Trophoblast cell (in vitro differentiated cells and primary cell): ENCODE measurements at regions not wholly inside any gene's neighbourhood (a gene's known extent, or its start where the extent isn't known, plus 50 kb on each side); places are given as distances from the start of the nearest gene placed in this dataset.

Experiments
- DNase-seq, 2 donors: peaks; one replicate each; pipeline ENCODE4 v3.0.0-alpha.2; 2016
- H2AFZ ChIP-seq: 2 replicates; pipeline ENCODE4 v1.6.1; 2013; ENCODE audit warnings: low read length, moderate library complexity, mild to moderate bottlenecking; ENCODE audit not compliant: insufficient read depth, poor library complexity
- H2AK5ac ChIP-seq: 2 replicates; pipeline ENCODE4 v1.6.1; 2013; ENCODE audit warnings: mild to moderate bottlenecking, low read length
- H2BK120ac ChIP-seq: 2 replicates; pipeline ENCODE4 v1.6.1; 2013; ENCODE audit warnings: low read length, mild to moderate bottlenecking, moderate library complexity; ENCODE audit not compliant: insufficient read depth, poor library complexity
- H2BK12ac ChIP-seq: 2 replicates; pipeline ENCODE4 v1.6.1; 2013; ENCODE audit warnings: mild to moderate bottlenecking, low read length, moderate library complexity
- H2BK5ac ChIP-seq: 2 replicates; pipeline ENCODE4 v1.6.1; 2013; ENCODE audit warnings: low read length, low read depth, moderate library complexity, mild to moderate bottlenecking; ENCODE audit not compliant: poor library complexity
- H3K14ac ChIP-seq: 2 replicates; pipeline ENCODE4 v1.6.1; 2013; ENCODE audit warnings: mild to moderate bottlenecking, low read length
- H3K18ac ChIP-seq: 2 replicates; pipeline ENCODE4 v1.6.1; 2013; ENCODE audit warnings: mild to moderate bottlenecking, low read length
- H3K23ac ChIP-seq: 2 replicates; pipeline ENCODE4 v1.6.1; 2013; ENCODE audit warnings: low read length
- H3K27ac ChIP-seq: 2 replicates; pipeline ENCODE4 v1.5.1; 2013; ENCODE audit warnings: low read depth, mild to moderate bottlenecking, inconsistent platforms, low read length, moderate library complexity
- H3K27me3 ChIP-seq: 2 replicates; pipeline ENCODE4 v1.6.1; 2013; ENCODE audit warnings: inconsistent platforms, mild to moderate bottlenecking, low read length, moderate library complexity; ENCODE audit not compliant: insufficient read depth
- H3K36me3 ChIP-seq, 2 experiments: 1 replicate in 1 of 2; 2 replicates in 1 of 2; pipeline ENCODE4 v1.6.1; 2013; ENCODE audit warnings: low read length in 2 of 2, mild to moderate bottlenecking in 2 of 2, moderate library complexity in 1 of 2; ENCODE audit not compliant: insufficient read depth in 2 of 2, control insufficient read depth in 1 of 2
- H3K4ac ChIP-seq: 2 replicates; pipeline ENCODE4 v1.6.1; 2013; ENCODE audit warnings: low read depth, mild to moderate bottlenecking, low read length, moderate library complexity
- H3K4me1 ChIP-seq, 2 experiments: 1 replicate in 1 of 2; 2 replicates in 1 of 2; pipeline ENCODE4 v1.6.1; 2013; ENCODE audit warnings: low read length in 2 of 2, mild to moderate bottlenecking in 2 of 2, moderate library complexity in 1 of 2; ENCODE audit not compliant: insufficient read depth in 2 of 2, control insufficient read depth in 1 of 2
- H3K4me2 ChIP-seq: 2 replicates; pipeline ENCODE4 v1.6.1; 2013; ENCODE audit warnings: inconsistent platforms, mild to moderate bottlenecking, low read length, moderate library complexity
- H3K4me3 ChIP-seq: 2 replicates; pipeline ENCODE4 v1.5.1; 2013; ENCODE audit warnings: mild to moderate bottlenecking, low read depth, low read length, inconsistent platforms
- H3K79me1 ChIP-seq: one replicate; pipeline ENCODE4 v1.6.1; 2013; ENCODE audit warnings: low read length
- H3K79me2 ChIP-seq: 2 replicates; pipeline ENCODE4 v1.6.1; 2013; ENCODE audit warnings: low read length, mild to moderate bottlenecking; ENCODE audit not compliant: control insufficient read depth, insufficient read depth, poor library complexity
- H3K9ac ChIP-seq: 2 replicates; pipeline ENCODE4 v1.6.1; 2013; ENCODE audit warnings: mild to moderate bottlenecking, low read length
- H3K9me3 ChIP-seq: 2 replicates; pipeline ENCODE4 v1.6.1; 2013; ENCODE audit warnings: low read depth, mild to moderate bottlenecking, control low read depth, inconsistent platforms, low read length; ENCODE audit not compliant: insufficient read depth
- H4K12ac ChIP-seq: 2 replicates; pipeline ENCODE4 v1.6.1; 2013; ENCODE audit warnings: low read depth, mild to moderate bottlenecking, low read length, moderate library complexity
- H4K8ac ChIP-seq: 2 replicates; pipeline ENCODE4 v1.6.1; 2013; ENCODE audit warnings: low read depth, mild to moderate bottlenecking, low read length, moderate library complexity
- H4K91ac ChIP-seq: one replicate; pipeline ENCODE4 v1.6.1; 2013; ENCODE audit warnings: low read depth, mild to moderate bottlenecking, low read length, moderate library complexity
- WGBS: extraction: QIAGEN DNeasy Blood & Tissue Kit; methylation state at CpG from one replicate; pipeline ENCODE4 v1.1.7; 2013; ENCODE audit warnings: missing lambda C conversion rate; ENCODE audit not compliant: insufficient read length, insufficient coverage; ENCODE audit errors: extremely low coverage; 5-methylcytosine and 5-hydroxymethylcytosine counted together

DNA sequence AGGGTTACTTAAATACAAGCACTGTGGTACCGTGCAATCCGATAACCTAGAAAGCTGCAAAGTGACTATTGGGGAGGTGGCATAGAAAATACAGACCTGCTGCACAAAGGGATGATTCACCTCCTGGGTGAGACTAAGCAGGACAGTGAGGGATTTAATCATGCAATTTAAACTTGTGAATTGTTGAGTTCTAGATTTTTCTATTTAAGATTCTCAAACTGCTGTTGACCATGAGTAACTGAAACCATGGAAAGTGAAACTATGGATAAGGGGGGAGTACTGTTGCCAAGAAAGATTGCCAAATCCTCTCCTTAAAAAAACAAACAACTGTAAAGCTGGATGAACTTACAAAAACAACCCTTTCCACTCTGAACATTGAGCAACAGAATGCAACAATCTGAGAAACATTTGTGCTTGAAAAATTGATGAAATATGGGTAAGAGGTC lies 61.5 kb upstream of the NUDT12 start:
- Histone ChIP-seq H2AK5ac (no peak overlapping the region), H3K4me2 (no peak overlapping the region), H3K79me2 (no peaks in the 10 kb centered on the region), H4K12ac (no peak overlapping the region), H2BK5ac (no peak overlapping the region), H3K23ac (no peak overlapping the region), H4K8ac (no peak overlapping the region), H3K36me3 (no peaks in the 10 kb centered on the region), H3K9me3 (no peaks in the 10 kb centered on the region), H2BK120ac (no peak overlapping the region), H3K14ac (no peak overlapping the region), H2BK12ac (no peak overlapping the region), H3K4ac (no peak overlapping the region), H3K18ac (no peak overlapping the region), H3K27me3 (no peaks in the 10 kb centered on the region), H3K27ac (no peak overlapping the region), H3K79me1 (no peaks in the 10 kb centered on the region), H3K4me3 (no peak overlapping the region), H2AFZ (no peak overlapping the region), H3K4me1 (no peaks in the 10 kb centered on the region), H3K9ac (no peak overlapping the region), H4K91ac (no peak overlapping the region)
- DNase-seq = no peak
- WGBS = no CpG with 5 or more reads among the region's 2 CpGs

DNA sequence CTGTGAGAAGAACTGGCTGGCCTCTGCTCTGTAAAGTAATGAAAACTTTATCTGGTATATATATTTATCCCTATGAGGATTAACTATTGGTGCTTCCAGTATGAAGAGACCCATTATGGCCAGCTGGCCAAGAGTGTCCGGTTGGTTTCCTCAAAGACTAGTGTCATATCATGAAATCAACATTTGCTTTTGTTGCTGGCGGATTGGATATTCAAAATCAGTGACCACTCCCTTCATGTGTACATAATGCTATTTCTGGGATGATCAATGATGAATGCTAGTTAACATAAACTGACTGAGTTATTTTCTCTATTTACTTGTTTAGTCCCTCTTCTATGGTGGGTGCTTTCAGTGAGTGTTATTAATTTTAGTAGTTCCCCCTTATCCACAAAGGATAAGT lies 60.8 kb upstream of the NUDT12 start:
- Histone ChIP-seq H3K14ac (no peak overlapping the region), H3K27ac (no peak overlapping the region), H4K91ac (no peak overlapping the region)

DNA sequence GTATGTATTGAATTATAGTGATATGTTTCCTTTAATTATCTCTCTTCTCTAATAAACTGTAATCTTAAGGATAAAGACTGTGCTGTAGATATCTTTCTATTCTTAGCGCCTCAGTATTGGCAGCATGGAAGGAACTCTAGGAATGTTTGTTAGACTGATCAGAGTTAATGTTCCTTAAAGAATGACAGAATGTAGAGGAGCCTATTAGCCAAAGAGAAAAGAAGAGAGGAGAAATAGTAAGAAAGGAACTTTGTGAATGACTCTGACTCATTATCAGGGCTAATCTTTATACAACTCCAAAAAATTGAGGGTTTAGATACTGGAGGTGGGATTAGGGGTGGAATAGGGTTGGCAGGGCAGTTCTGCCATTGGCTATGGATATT lies 59.0 kb upstream of the NUDT12 start:
- Histone ChIP-seq H2BK12ac (no peak overlapping the region), H3K79me1 (no peaks in the 10 kb centered on the region), H3K4me1 (no peaks in the 10 kb centered on the region), H3K14ac (no peak overlapping the region), H3K23ac (no peak overlapping the region), H3K27me3 (no peaks in the 10 kb centered on the region), H3K9ac (no peak overlapping the region), H2BK120ac (no peak overlapping the region), H3K9me3 (no peaks in the 10 kb centered on the region), H3K4me2 (no peak overlapping the region), H4K8ac (no peak overlapping the region), H3K79me2 (no peaks in the 10 kb centered on the region), H3K36me3 (no peaks in the 10 kb centered on the region), H4K12ac (no peak overlapping the region), H2AFZ (no peak overlapping the region), H2AK5ac (no peak overlapping the region), H3K4ac (no peak overlapping the region), H2BK5ac (no peak overlapping the region), H3K4me3 (no peak overlapping the region), H4K91ac (no peak overlapping the region), H3K27ac (no peak overlapping the region), H3K18ac (no peak overlapping the region)
- WGBS = no CpG with 5 or more reads among the region's 1 CpG
- DNase-seq = no peak

More for the DNA sequence above, 60.8 kb upstream of the NUDT12 start:
- no peak overlapping the region for H3K4me3 ChIP-seq
- H2BK12ac ChIP-seq = no peak overlapping the region
- H3K79me1 ChIP-seq = no peaks in the 10 kb centered on the region
- no peak overlapping the region for H2AK5ac ChIP-seq
- H4K8ac ChIP-seq = no peak overlapping the region
- no peaks in the 10 kb centered on the region for H3K27me3 ChIP-seq
- no peaks in the 10 kb centered on the region for H3K36me3 ChIP-seq
- no peaks in the 10 kb centered on the region for H3K79me2 ChIP-seq
- H2BK120ac ChIP-seq = no peak overlapping the region
- no peak for DNase-seq
- H4K12ac ChIP-seq = no peak overlapping the region
- H3K23ac ChIP-seq = no peak overlapping the region
- no peak overlapping the region for H3K4me2 ChIP-seq
- H3K4ac ChIP-seq = no peak overlapping the region
- no peak overlapping the region for H2BK5ac ChIP-seq
- H2AFZ ChIP-seq = no peak overlapping the region
- no peak overlapping the region for H3K18ac ChIP-seq
- H3K9me3 ChIP-seq = no peaks in the 10 kb centered on the region
- no CpG with 5 or more reads among the region's 2 CpGs for WGBS
- H3K4me1 ChIP-seq = no peaks in the 10 kb centered on the region
- H3K9ac ChIP-seq = no peak overlapping the region

DNA sequence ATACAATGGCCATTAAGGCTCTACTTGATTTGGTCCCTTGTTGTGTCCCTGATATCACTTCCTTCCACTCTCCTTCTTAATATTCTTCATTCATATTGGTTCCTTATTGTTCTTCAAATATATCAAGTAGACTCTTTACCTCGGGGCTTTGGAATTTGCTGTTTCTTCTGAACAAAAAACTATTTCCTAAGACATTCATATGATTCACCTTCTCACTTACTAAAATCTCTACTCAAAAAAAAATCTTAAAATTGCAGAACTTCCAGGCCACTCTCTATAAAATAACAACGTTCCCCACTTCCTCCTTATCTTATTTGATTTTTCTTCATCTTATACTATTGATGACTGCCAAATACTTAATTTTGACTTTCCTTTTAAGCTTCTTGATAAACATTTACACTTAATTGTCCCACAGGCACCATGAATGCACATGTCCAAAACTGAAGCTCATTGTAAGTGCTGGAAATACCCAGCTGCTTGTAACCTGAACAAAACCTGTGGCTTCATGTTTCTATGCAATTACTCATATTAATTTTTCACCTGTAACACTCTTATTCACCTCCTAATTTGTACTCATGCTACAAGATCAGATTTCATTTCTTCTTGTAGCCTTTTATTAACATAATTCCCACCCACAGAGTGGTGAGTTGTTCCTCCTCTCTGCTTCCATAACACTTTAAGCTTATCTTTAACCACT lies 58.4 kb upstream of the NUDT12 start:
- Histone ChIP-seq H4K12ac (no peak overlapping the region), H3K79me1 (no peaks in the 10 kb centered on the region), H3K14ac (no peak overlapping the region), H3K79me2 (no peaks in the 10 kb centered on the region), H2AK5ac (no peak overlapping the region), H3K27me3 (no peaks in the 10 kb centered on the region), H4K91ac (no peak overlapping the region), H3K36me3 (no peaks in the 10 kb centered on the region), H3K18ac (no peak overlapping the region), H3K4me1 (no peaks in the 10 kb centered on the region), H3K23ac (no peak overlapping the region), H4K8ac (no peak overlapping the region), H3K4ac (no peak overlapping the region), H2AFZ (no peak overlapping the region), H3K4me3 (no peak overlapping the region), H3K27ac (no peak overlapping the region), H3K9me3 (no peaks in the 10 kb centered on the region), H2BK12ac (no peak overlapping the region), H2BK120ac (no peak overlapping the region), H3K4me2 (no peak overlapping the region), H2BK5ac (no peak overlapping the region), H3K9ac (no peak overlapping the region)
- 100% methylated on average over 1 of the region's 2 CpGs for WGBS
- DNase-seq = no peak
